B cell (primary cell): ENCODE measurements at regions not wholly inside any gene's neighbourhood (a gene's known extent, or its start where the extent isn't known, plus 50 kb on each side); places are given as distances from the start of the nearest gene placed in this dataset.

Experiments
- CTCF ChIP-seq: fragments of 200-600 bp; IDR thresholded peaks from one replicate; pipeline ENCODE4 v1.8.0; 2022; ENCODE audit warnings: antibody characterized with exemption, mild to moderate bottlenecking
- EZH2 ChIP-seq: IDR thresholded peaks from 2 replicates; pipeline ENCODE4 v1.6.1; 2012; ENCODE audit warnings: borderline replicate concordance, low read depth, mild to moderate bottlenecking, moderate library complexity, low read length; ENCODE audit not compliant: insufficient read depth, poor library complexity, severe bottlenecking

GRCh38 chr3:103963599-103963998 is 1403.1 kb upstream of the ALCAM start:
- TF ChIP-seq EZH2 (no peak), CTCF (no peak)
